ENCODE measurements at regions not wholly inside any gene's neighbourhood (a gene's known extent, or its start where the extent isn't known, plus 50 kb on each side); places are given as distances from the start of the nearest gene placed in this dataset.

GRCh38 chr22:26777156-26777801 is 119.9 kb downstream of the MIAT start:
- H3K27ac ChIP-seq, result no peak overlapping the region
- no peak overlapping the region for H3K4me3 ChIP-seq (replicated peaks in 1 of 3)
- H3K36me3 ChIP-seq, result peaks cover 0 to 3% of the 10 kb centered on the region in 2 donors
- no peaks in the 10 kb centered on the region for H3K27me3 ChIP-seq
- WGBS, 2 donors, result 60 to 73% methylated on average over 6 of the region's 6 CpGs
- no peaks in the 10 kb centered on the region for H3K9me3 ChIP-seq
- TF ChIP-seq CTCF (IDR thresholded peaks at IDR 0.05) (no peak), POLR2A (IDR thresholded peaks at IDR 0.05) (no peak)
- intact Hi-C loops (cut with DNase I), result no loop called here
- no peaks in the 10 kb centered on the region for H3K4me1 ChIP-seq
- DNase-seq, result no peak

- Histone ChIP-seq H3K27me3 (no peaks in the 10 kb centered on the region), H3K9me3 (no peaks in the 10 kb centered on the region), H3K36me3 (peaks cover 0 to 3% of the 10 kb centered on the region in 2 donors), H3K27ac (no peak overlapping the region), H3K4me3 (replicated peaks in 1 of 3) (no peak overlapping the region), H3K4me1 (no peaks in the 10 kb centered on the region)
- intact Hi-C loops (cut with DNase I), result no loop called here
- 92 to 100% methylated on average over 1 of the region's 1 CpG for WGBS, 2 donors
- DNase-seq, result no peak
- no peak for TF ChIP-seq POLR2A (IDR thresholded peaks at IDR 0.05)
- no peak for TF ChIP-seq CTCF (IDR thresholded peaks at IDR 0.05)
These were observed 121.0 kb downstream of the MIAT start for GRCh38 chr22:26778372-26778771.

GRCh38 chr22:26779108-26779507 is 121.7 kb downstream of the MIAT start:
- H3K27ac ChIP-seq, result no peak overlapping the region
- no peak for TF ChIP-seq POLR2A (IDR thresholded peaks at IDR 0.05)
- no peak for TF ChIP-seq CTCF (IDR thresholded peaks at IDR 0.05)
- H3K36me3 ChIP-seq, result peaks cover 0 to 3% of the 10 kb centered on the region in 2 donors
- no peak overlapping the region for H3K4me3 ChIP-seq (replicated peaks in 1 of 3)
- intact Hi-C loops (cut with DNase I), result no loop called here
- no peaks in the 10 kb centered on the region for H3K27me3 ChIP-seq
- WGBS, 2 donors, result 86 to 97% methylated on average over 3 of the region's 3 CpGs
- H3K9me3 ChIP-seq, result no peaks in the 10 kb centered on the region
- no peaks in the 10 kb centered on the region for H3K4me1 ChIP-seq
- no peak for DNase-seq

GRCh38 chr22:26779929-26780328 is 122.5 kb downstream of the MIAT start:
- H3K4me3 ChIP-seq (replicated peaks in 1 of 3), result no peak overlapping the region
- no peak overlapping the region for H3K27ac ChIP-seq
- H3K36me3 ChIP-seq, result peaks cover 0 to 3% of the 10 kb centered on the region in 2 donors
- no peak for TF ChIP-seq CTCF (IDR thresholded peaks at IDR 0.05)
- no peak for TF ChIP-seq POLR2A (IDR thresholded peaks at IDR 0.05)
- H3K27me3 ChIP-seq, result no peaks in the 10 kb centered on the region
- no peaks in the 10 kb centered on the region for H3K4me1 ChIP-seq
- WGBS, 2 donors, result 95 to 100% methylated on average over 3 of the region's 3 CpGs
- intact Hi-C loops (cut with DNase I), result no loop called here
- DNase-seq, result no peak
- no peaks in the 10 kb centered on the region for H3K9me3 ChIP-seq

- no peaks in the 10 kb centered on the region for H3K27me3 ChIP-seq
- intact Hi-C loops (cut with DNase I), result no loop called here
- TF ChIP-seq CTCF (IDR thresholded peaks at IDR 0.05), result no peak
- no peak for TF ChIP-seq POLR2A (IDR thresholded peaks at IDR 0.05)
- no peaks in the 10 kb centered on the region for H3K4me1 ChIP-seq
- no peak for DNase-seq
- H3K27ac ChIP-seq, result no peak overlapping the region
- no peaks in the 10 kb centered on the region for H3K9me3 ChIP-seq
- H3K4me3 ChIP-seq (replicated peaks in 1 of 3), result no peak overlapping the region
- peaks cover 0 to 3% of the 10 kb centered on the region in 2 donors for H3K36me3 ChIP-seq
These were observed 123.1 kb downstream of the MIAT start for GRCh38 chr22:26780521-26780920.
